ENCODE measurements at regions not wholly inside any gene's neighbourhood (a gene's known extent, or its start where the extent isn't known, plus 50 kb on each side); places are given as distances from the start of the nearest gene placed in this dataset.

GRCh38 chr13:107864543-107865317 lies 350.6 kb downstream of the LIG4 start:
- DNase-seq (ENCODE audit: low spot score): peak; percentile 23

DNA sequence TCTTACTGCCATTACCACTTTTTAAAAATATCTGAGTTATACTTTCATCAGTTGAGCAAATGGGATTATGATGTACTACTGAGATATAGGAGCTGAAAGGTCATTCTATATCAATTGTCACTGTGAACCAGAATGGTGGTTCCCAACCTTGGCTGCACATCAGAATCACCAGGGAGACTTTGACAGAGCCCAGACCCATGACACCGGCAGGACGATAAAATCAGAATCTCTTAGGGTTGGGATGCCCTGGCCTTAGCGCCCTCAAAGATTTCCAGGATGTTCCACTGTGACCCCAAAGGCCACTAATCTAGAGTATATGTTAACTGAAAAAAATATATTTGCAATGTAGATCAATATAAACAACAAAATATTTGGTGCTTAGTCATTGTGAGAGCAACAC lies 355.1 kb downstream of the LIG4 start:
- DNase-seq (ENCODE audit: low spot score): no peak

DNA sequence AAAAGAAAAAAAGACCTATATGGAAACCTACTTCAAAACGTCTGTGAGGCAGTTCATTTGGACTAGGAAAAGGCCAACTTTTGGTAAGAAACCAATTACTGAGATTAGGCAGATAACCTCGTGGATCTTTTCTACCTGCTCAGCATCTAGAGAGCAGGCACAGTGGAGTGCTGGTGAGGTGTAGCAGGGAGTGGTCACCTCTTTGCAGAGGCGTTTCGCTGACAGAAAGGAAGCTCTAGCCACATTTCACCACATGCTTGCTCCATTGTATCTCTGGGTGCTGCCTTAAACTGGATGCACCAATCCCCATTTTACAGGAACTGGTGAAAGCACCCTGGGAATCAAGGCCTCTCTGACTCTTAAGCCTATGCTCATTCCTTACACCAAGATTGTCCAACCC lies 360.5 kb downstream of the LIG4 start:
- no peak for DNase-seq (ENCODE audit: low spot score)

GRCh38 chr13:107852072-107852471 lies 363.3 kb downstream of the LIG4 start:
- no peak for DNase-seq (ENCODE audit: low spot score)

- DNase-seq (ENCODE audit: low spot score): no peak
Measured at GRCh38 chr13:107851670-107852069, 363.7 kb downstream of the LIG4 start.

DNA sequence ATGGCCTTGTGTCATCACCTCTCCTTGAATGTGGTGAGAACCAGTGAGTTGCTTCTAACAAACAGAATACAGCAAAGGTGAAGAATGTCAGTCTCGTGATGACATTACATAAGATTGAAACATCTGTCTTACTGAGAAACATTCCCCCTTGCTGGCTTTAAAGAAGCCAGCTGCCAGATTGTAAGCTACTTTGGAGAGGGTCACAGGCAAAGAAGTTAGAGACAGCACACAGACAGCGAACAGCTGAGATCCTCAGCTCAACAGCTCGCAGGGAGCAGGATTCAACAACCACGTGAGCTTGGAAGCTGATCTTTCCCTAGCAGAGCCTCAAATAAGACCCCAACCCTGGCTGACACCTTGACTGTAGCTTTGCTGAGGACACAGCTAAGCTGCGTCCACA lies 367.9 kb downstream of the LIG4 start:
- no peak for DNase-seq (ENCODE audit: low spot score)

GRCh38 chr13:107846642-107847041 lies 368.7 kb downstream of the LIG4 start:
- no peak for DNase-seq (ENCODE audit: low spot score)

- no peak for DNase-seq (ENCODE audit: low spot score)
Measured at GRCh38 chr13:107845911-107846310, 369.4 kb downstream of the LIG4 start.

GRCh38 chr13:107843681-107844080 lies 371.7 kb downstream of the LIG4 start:
- DNase-seq (ENCODE audit: low spot score): no peak

DNA sequence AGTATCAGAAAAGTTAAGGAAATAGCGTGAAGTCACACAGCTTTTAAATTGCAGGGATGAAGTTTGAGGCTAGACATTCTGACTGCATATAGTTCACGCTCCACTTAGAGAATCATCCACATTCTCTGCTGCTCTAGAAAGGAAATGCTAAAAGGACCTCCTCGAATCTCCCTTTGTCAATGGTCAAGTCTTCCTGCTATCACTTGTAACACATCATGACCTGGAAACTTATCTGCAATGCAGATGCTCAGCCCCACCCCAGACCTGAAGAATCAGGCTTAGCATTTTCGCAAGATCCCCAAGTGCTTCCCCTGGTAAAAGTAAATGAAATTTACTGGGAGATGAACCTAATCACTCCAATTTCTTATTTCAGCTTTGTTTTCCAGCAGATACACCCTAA lies 372.1 kb downstream of the LIG4 start:
- no peak for DNase-seq (ENCODE audit: low spot score)

GRCh38 chr13:107842562-107843180 lies 372.7 kb downstream of the LIG4 start:
- DNase-seq (ENCODE audit: low spot score): no peak

- no peak for DNase-seq (ENCODE audit: low spot score)
Measured at GRCh38 chr13:107838588-107839161, 376.7 kb downstream of the LIG4 start.

GRCh38 chr13:107836685-107837084 lies 378.7 kb downstream of the LIG4 start:
- no peak for DNase-seq (ENCODE audit: low spot score)

DNA sequence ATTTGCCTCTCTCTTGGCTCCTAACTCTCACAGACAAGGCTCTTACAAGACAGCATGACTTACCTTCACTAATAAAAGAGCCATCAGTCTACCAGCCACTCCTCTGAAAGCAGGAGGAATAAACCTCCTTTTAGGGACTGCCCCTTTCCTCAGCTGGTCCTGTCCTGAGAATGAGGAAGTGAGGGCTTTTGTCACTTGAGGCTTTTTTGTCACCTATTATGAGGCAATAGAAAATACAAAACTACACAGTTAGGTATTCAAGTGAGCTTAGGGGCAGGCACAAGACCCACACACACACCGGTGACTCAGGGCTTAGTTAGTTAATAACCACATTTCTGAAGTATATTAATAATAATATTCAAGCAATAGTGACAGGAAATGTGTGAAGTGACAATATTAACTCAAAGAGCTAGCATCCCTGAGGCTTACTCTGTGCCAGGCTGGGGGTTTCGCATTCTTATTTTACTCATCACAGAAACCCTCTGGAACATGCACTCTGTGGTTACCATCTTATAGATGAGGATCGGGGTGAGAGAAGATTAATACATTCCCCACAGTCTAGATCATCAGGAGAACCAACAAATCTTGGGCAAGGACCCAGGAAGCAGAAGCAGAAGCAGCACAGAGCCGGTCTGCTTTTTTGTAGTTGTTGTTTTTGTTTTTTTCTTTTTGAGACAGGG lies 379.9 kb downstream of the LIG4 start:
- peak; percentile 14 for DNase-seq (ENCODE audit: low spot score)

DNA sequence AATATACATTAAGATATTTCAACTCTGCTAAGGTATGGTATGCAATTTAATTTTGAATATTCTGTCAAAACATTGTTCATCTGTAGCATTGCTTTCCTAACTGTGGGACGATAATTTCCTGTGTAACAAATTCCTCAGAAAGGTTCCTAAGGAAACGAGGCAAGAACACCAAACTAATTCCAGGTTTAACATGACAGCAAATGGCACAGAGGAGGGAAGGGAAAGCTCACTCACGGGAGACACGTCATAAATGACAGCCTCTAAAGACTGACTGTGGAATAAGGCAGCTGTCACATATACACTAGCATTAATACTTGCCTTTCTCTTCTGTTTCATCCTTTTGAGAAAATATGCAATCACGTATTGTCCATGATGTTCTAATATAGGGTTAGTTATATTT lies 380.6 kb downstream of the LIG4 start:
- no peak for DNase-seq (ENCODE audit: low spot score)

- no peak for DNase-seq (ENCODE audit: low spot score)
Measured at GRCh38 chr13:107834281-107834680, 381.1 kb downstream of the LIG4 start.

DNA sequence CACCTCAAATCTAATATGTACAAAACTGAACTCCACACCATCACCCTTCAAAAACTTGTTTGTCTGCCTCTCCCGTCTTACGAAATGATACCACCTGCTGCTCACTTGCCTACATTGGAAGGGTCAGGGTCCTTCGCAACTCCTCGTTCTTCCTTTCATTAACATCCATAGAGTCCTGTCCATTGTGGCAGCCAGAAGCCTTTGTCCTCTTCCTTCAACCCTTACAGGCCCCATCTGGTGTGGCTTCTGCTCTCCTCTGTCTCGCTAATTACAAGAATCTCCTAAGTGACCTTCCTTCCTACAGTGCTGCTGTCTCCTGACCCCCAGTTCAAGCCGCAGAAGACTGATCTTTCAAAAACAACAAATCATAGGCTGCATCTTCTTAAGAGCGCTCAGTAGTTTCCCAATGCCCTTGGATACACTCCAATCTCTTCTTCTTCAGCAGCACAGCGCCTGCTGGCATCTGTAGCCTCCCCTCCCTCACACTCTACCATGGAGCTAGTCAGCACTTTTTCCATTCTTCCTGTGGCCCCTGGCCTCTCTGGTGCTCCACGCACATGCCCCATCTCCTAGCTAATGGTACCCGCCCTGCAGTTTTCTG lies 382.7 kb downstream of the LIG4 start:
- no peak for DNase-seq (ENCODE audit: low spot score)

DNA sequence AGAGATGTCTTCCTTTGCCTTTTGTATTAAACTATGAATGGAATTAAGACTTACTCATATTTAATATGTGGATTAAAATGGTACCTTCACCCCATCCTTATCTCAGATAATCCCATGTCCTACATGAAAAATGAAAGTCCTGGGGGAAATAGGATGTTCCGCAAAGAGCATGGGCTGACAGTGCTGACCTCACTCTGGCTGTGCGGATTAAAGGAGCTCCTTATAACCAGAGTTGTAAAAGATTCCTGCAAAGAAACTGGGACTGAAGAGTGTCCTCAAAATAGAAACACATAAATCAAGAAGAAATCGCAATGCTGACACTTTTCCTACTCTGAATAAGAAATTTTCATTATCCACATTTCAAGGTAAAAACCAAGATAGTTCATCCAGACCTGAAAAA lies 384.5 kb downstream of the LIG4 start:
- no peak for DNase-seq (ENCODE audit: low spot score)

- DNase-seq (ENCODE audit: low spot score): no peak
Measured at GRCh38 chr13:107827840-107828549, 387.3 kb downstream of the LIG4 start.

DNA sequence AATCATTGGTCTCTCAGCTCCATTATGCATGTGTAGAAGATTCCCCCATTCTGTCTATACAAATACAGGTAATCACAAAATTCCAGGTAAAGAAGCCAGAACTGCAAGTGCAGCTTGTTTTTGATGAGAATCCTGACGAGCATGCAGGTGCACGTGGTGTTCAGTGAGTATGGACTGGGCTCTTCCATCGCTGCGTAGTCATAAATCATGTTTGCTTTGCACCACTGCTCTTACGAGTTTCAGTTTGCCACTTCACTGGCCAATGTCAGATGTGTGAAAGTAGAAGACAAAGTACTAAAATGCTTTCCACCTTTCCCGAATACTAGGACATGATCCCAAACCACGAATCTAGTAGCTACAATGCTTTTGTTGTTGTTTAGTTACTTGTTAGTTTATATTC lies 390.7 kb downstream of the LIG4 start:
- no peak for DNase-seq (ENCODE audit: low spot score)

DNA sequence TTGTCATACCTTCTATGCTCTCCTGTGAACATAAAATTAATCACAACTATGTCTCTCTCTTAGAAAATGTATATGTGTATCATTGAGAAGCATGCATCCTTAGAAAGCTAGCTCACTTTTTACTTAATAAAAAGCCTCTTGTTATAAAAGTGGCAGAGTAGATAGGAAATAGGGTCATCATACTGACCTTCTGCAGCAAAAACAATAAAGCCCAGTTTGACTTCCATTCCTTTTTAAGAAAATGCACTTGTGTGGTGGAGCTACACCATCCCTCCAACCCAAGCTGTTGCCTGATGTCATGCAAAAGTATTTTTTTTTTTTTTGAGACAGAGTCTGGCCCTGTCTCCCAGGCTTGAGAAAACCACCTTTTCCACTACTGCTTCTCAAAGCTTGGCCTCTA lies 393.3 kb downstream of the LIG4 start:
- no peak for DNase-seq (ENCODE audit: low spot score)

DNA sequence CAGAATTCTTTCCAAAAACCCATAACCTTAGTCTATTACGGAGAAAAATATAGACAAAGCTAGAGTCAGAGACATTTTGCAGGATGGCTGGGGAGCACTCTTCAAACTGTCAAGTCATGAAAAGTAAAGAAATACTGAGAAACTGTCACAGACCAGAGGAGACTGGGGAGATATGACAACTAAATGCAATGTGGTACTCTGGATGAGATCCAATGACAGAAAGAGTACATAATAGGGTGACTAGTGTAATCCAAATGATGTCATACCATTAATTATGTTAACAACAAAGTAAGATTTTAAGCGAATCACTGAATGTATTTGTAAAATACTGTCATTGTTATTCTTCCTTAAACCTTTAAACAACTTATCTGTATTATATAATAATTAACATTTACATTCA lies 393.8 kb downstream of the LIG4 start:
- no peak for DNase-seq (ENCODE audit: low spot score)

Data from AG08395 (cell line).